Nucleus accumbens (tissue), 56 donors: ENCODE measurements at regions not wholly inside any gene's neighbourhood (a gene's known extent, or its start where the extent isn't known, plus 50 kb on each side); places are given as distances from the start of the nearest gene placed in this dataset.

ENCODE experiments used
- DNase-seq, 56 donors: peaks; one replicate each; lab custom pipeline; 2025; lab: John Stamatoyannopoulos, UW

DNA sequence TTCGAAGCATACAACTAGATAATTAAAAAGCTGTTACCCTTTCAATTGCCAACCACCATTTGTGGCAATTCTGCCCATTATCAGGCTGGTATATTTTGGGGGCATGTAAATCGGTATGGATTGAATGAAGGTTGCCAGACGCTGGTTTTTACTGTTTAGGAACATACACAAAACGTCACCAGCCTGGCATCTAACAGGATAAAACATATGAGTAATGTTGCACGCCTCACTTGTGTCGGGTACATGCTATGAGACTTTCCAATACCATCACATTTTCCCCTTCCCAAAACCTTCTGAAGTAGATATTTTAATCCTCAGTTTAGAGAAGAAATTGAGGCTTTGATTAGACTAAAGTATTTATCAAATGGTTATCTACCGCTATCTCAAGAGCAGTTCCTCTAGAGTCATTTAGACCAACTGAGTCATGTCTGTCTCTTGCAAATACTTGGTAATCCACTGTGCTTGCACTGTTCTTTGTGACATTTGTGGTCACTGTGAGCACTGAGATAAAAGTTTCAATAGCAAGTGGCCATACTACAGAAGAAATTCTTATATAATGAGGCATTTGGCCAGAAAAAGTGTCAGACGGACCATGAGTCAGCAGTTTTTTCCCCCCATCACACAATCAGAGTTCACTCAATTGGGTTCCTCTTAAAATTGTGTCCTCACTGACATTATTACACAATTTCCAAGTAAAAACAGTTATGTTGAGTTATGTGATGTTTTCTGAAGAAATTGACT, 498.7 kb downstream of the NXPH1 start:
- no peak for DNase-seq

DNA sequence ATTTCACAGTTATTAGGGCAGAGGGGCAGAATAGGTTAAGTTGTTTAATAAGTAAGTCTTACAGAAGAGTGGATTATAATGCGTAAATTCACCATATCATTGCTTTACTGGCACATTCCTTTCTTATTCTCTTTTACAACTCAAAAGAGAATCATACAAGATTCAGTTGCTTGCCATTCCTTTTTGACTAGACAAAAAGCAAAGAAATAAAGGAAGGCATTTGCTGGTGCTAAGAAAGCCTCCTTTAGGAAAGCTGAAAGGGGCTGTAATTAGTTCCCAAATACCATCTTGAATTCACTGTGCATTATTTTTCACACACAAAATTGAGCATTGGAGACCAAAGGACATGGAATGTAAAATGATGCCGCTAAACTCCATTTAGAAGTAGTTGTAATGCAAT, 499.3 kb downstream of the NXPH1 start:
- no peak for DNase-seq

DNA sequence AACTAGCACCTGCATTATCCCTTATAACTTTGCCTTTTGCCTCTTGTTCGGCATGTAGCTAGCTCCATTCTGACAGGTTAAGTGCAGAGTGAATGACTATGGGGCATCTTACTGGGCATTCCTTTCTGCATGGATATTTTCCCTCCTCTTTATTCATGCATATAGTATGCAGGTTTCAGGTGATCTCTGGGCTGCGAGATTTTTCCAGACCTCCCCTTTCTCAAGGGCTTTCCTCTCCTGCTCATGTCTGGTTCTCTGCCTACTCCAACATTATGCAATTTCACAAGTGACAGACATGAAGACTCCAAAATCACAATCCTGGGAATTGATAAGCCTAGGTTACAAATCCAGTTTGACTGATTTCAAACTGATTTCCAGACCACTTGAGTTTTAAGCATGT, 503.8 kb downstream of the NXPH1 start:
- no peak for DNase-seq

DNA sequence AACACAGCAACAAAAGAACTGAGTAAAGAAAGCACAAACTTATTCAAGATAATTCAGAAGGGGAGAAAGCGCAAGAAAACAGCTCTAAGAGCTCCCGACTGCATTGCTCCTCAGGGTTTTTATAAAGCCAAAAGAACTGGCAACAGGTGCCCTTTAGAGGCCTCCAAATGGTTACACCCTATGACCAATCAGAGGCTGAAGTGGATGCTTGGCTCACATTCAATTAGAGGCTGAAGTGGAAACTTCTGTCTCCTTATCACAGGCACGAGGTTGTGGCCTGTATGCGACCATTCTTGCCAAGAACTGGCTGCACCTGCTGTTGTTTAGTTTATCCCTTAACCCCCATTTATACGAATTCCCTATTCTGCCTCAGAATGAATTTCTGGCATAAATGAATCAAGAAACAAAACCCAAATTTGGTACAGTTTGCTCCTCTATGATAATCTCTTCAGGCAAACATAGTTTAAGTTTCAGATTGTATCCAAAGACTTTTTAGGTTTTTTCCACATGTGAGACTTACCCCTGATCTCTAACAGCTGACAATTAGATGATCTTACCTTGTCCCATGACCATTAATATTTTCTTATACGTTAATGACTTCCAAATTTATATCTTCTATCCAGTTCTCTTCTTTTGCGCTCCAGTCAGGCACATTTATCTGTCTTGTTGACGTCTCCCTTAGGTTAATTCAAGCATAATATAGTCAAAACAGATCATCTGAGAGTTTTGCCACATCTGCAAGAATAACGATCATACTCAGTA, 504.8 kb downstream of the NXPH1 start:
- no peak for DNase-seq

DNA sequence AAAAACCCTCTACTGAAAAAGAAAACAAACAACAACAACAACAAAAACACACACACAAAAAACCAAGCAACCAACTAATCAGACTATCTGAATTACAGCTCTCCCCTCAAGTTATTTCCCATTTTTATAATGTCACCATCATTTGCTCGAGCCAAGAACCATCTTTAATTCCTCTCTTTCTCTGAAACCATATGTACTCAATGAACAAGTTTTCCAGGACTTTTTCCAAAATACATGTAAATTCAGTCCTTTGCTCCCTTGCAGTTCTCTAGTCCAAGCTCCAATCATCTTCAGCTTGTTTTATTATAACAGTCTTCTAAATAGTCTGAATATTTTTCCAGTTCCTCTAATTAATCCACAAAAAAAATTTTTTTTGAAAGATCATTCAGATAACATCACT, 506.0 kb downstream of the NXPH1 start:
- no peak for DNase-seq

DNA sequence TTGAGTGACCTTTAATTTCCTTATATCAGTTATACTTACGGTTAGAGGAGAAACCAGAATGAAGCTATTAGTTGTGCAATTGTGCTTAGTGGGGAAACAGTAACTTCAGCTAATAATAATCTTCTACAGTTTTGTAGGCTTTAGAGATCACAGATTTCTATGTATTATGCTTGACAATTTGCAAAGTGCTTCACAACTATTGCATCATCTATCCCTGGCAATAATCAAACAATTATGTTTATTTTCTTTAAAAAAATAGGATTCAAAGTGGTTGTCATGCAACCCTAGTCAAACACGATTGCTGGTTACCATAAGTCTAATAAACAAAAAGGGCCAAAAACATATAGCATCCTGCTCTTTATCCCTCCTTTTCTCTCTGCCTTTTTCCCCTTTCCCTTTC, 530.3 kb downstream of the NXPH1 start:
- no peak for DNase-seq

DNA sequence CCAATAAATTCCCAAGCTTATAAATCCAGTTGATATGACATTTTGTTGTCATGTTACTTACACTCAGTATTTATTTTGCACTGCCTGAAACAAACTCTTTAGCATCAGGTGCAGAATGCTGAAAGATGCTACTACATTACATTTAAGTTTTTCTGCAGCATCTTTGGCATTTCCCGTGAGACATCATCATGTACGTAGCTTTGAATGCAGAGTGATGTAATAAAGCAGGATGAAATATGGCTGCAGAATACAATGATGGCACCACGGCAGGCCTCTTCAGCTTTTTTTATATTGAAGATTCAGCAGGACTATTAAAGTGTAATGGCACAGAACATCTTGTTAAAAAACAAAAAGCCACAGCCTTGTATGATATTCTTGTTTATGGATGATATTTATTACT, 531.8 kb downstream of the NXPH1 start:
- no peak for DNase-seq

DNA sequence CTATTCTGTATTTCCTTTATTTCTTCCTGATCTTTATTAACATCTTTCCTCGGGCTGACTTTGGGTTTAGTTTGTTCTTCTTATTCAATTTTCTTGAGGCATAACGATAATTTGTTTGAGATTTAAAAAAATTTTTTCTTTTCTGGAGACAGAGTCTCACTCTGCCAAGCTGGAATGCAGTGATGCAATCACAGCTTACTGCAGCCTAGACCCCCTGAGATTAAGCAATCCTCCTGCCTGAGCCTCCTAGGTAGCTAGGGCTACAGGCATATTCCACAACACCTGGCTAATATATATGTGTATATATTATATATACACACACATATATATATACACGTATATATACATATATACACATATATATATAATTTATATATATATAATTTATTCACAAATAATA, 540.2 kb downstream of the NXPH1 start:
- DNase-seq, result no peak

DNA sequence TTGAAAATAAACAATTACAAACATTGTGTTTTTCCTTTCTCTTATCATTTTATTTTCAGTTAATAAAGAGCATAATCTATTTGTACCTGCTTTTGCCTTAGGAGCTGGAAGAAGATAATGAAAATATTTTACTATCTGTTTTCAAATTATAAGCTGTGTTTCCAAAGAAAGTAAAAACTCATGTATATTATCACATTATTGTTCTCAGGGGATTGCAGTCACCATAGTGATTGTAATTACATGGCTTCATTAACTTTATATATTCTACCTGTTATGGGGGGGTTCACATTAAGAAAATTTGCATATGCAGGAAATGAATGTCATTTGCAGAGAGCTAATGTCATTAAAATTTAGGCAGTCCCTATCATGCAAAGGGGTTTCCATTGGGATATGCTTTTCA, 542.3 kb downstream of the NXPH1 start:
- no peak for DNase-seq

DNA sequence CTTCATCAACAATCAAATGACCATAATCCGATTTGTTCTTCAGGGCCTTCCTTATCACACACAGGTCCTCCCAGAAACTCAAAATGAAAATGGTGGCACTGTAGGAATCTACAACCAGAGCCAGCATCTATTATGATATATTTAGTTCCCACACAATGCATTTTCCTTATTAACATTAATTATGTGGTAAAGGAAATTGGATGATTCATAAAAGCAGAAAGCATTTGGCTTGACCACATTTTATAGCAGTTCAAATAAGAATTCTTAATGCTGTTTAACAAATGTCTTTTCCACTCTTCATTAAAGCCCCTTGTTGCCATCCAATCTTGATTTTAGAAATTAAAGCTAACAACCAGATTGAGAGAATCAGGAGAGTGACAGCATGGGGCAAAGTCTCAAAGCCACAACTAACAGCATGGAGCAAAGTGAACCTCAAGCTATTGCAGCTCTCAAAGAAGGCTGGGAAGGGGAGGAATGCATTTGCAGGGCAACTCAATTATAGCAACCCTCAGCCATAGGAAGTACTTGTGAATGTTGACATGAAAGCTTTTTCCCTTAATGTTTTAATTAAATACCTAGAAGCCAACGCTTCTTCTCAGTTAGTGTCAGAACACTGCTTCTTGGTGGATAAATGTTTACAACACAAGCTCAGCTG, 549.1 kb downstream of the NXPH1 start:
- DNase-seq, result no peak

DNA sequence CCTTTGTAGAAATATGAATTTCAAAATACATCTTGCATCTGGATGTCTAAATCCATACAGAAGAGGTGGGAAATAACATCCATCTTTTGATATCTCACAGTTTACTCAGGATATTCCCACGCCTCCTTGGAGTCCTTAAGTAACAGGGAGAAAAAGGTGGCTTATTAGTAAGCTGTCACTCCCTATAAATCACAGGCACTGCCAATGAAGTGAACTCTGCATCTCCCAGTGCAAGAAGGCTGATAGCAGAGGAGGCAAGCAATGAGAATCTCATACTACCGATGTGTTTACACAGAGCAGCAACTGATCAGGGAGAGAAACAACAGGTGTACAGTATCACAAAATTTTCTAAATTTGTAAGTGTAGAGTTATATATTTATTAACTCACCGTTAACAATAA, 551.8 kb downstream of the NXPH1 start:
- DNase-seq, result no peak

DNA sequence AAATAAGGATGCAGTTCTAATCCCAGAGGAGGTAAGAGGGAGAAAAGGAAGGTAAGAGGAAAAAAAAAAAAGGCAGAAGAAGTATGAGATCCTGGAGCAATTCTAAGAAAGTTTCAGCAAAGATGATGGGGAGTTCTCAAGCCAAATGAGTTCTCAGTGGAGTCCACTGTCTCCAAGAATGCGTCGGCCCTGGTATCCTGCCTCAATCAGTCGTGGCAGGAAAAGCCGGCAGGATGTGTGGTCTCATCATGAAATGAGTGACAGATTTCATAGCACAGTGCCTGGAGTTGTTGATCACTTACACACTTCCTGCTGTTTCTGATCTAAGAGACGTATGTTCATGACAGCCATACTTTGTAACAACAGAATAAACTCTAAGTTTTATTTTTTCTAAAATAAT, 554.9 kb downstream of the NXPH1 start:
- no peak for DNase-seq

DNA sequence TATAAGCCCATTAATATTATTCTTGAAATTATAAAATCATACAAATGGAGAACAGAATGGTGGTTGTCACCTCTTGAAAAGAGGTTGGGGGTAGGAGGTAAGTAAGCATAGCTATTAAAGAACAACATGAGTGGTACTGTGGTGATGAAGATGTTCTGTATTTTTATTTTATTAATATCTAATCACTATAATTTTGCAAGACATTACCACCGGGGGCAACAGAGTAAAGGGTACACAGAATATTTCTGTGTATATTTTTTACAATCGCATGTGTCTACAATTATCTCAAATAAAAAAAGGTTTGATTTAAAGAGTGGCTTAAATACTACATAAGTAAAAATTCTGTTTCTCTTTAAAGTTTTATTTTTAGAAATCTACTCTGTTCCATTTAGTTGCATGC, 557.8 kb downstream of the NXPH1 start:
- DNase-seq, result no peak

DNA sequence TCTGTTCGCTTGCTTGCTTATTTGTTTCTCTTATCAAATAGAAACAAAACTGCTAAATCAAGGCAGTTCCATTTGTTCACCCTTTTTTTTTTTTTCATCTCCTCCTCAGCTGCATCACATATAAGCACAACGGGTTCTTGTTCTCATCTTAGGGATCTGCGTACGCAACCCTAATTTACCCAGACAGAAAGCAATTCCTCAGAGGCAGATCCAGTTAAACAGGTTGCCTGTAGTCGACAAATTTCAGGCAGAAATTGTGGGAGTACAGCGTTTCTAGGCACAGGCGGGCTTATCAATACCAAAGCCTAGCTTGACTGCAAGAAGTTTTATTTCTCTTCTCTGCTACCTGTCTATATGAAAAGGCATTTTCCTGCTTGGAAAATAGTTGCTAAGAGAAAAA, 565.4 kb downstream of the NXPH1 start:
- no peak for DNase-seq

DNA sequence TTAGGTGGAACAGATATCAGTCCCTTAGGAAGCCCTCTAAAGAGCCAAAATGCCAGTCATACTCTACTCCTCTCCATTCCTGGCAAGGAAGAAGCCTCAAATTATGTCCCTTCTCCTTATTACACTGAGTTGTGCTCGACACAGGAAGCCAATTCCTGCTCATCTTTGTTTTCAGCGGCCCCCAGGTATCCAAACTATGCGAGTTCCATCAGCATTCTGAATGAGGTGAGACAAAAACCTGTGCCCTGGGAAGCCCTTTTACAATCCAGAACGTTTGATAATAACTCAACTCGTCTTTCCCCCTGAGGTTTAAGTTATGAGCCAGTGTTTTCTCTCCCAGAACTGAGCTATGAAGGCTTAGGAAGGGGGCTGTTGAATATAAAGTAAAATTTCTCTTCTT, 580.5 kb downstream of the NXPH1 start:
- no peak for DNase-seq

DNA sequence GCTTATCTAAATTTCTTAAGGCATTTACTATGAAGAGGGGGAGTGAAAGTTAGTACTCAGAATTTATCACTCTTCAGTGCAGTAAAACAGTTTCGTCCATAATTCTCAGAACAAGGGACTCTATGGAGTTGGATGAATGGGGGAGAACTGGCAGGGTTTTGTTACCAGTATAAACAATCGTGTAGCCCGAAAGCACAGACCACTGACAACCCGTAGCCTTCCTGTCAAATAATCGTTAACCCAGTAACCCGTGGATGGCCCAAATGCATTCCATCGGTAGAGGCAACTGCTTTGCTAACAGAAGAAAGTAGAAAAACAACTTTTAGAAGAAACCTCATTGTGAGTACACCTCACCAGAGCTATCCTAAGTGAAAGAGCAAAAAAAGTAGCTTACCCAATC, 583.9 kb downstream of the NXPH1 start:
- no peak for DNase-seq

DNA sequence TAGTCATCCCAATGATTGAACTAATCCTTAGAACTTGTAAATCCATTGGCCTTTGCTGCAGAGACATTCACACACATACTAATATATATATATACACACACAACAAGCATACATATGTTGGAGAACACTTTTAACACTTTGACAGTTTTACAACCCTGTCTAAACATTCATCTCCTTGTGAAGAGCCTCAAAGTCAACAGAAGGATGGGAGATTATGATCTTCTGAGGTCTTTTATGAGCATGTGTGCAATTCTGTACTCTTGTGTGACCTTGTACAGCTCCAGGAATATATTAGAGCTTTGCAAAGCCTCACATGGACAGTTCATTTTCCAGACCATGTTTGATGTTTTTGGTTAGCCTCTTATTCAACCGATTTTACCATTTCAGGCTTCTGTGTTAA, 589.0 kb downstream of the NXPH1 start:
- DNase-seq, result no peak

DNA sequence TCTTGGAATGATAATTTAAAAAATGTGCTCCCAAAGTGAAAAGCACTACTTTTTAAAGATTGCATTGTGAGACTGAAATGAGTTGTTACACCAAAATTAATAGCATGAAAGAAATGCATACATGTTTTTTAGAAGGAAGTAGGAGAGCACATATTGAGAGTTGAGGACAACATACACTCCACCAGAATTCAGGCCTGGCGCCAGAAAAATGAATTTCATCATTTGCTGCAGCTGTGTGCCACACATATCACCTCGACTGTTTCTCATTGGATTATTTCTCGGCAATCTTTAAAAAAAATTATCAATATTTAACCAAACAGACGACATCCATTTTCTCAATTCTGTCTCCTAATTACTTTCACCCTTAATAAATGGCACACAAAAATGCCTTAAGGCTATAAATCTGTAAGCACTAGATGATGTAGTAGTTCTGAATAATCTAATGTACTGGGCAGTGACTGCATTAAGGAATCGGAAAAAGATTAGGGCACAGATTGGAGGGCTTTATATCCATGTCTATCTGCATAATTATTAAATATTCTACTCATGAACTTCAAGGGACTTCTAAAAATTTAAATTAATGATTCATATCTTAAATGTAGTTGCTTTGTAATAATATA, 590.4 kb downstream of the NXPH1 start:
- no peak for DNase-seq

DNA sequence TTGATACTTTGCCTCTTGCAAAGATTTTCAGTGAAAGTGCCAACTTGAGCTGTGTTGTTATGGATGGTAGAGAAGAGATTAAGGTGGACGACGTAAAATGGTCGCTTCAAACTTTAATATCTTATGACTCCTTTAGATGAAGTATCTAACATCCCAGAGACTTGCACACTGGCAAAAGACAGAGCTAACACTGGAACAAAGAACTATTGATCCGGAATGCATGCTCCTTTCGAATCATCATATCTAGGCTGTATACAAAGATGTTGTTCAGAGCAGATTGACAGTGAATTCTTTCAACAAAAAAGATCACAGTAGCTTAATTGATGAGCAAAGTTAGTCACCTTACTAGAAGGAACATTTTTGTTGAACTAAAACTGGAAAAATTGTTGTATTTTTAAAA, 592.7 kb downstream of the NXPH1 start:
- DNase-seq, result no peak

DNA sequence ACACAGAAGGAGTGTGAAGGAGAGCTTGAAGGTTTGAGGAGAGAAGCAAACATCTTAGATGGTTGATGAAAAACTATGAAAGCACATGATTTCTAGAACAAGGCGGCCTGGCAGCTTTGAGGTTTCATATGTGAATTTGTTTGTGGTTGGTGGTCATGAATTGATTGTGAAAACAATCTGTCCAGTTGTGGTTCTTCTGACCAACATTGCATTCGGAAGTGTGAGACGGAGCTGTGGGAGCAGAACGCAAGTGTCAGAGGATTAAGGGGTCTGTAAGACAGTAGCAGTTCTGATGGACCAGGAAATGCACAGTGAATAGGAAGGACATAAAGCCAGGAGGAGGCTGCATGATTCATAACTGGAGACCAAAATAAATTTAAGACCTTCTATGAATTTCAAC, 594.6 kb downstream of the NXPH1 start:
- DNase-seq, result no peak
